ENCODE measurements at regions not wholly inside any gene's neighbourhood (a gene's known extent, or its start where the extent isn't known, plus 50 kb on each side); places are given as distances from the start of the nearest gene placed in this dataset.
"Not testable (repeated sequence)": the region's sequence is repeated elsewhere in the genome, so short reads cannot be mapped to it uniquely, and the experiment has no call there.

GRCh38 chr2:75865083-75865482 lies 154.4 kb upstream of the GCFC2 start:
- TF ChIP-seq, protein P1, sequence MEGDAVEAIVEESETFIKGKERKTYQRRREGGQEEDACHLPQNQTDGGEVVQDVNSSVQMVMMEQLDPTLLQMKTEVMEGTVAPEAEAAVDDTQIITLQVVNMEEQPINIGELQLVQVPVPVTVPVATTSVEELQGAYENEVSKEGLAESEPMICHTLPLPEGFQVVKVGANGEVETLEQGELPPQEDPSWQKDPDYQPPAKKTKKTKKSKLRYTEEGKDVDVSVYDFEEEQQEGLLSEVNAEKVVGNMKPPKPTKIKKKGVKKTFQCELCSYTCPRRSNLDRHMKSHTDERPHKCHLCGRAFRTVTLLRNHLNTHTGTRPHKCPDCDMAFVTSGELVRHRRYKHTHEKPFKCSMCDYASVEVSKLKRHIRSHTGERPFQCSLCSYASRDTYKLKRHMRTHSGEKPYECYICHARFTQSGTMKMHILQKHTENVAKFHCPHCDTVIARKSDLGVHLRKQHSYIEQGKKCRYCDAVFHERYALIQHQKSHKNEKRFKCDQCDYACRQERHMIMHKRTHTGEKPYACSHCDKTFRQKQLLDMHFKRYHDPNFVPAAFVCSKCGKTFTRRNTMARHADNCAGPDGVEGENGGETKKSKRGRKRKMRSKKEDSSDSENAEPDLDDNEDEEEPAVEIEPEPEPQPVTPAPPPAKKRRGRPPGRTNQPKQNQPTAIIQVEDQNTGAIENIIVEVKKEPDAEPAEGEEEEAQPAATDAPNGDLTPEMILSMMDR (IDR thresholded peaks at IDR 0.05; ENCODE audit: low read depth, low read length), result no peak
- no peak overlapping the region for H3K4me3 ChIP-seq (ENCODE audit: low read depth, low read length)
- in situ Hi-C loops (cut with HindIII; ENCODE audit: low sequenced_read_pairs), result no loop called here
- no peak for DNase-seq (ENCODE audit: low read depth, low spot score)

DNA sequence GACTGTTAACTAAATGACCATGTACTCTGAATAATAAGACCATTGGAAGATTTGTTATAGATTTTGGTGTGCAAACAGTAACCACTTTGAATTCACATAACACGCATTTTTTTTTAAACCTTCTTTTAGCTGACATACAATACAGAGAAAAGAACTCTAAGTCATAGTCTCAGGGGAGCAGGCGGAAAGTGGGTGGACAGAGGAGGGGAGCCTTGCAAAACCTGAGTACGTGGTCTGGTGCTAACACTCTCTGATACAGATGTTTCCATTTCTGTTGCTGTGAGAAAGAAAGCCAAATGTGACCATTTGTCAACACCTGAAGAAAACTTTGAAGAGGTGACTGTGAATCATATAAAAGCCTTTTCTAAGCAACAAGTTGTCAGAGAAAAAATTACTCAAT lies 151.8 kb upstream of the GCFC2 start:
- TF ChIP-seq, protein P1 (IDR thresholded peaks at IDR 0.05; ENCODE audit: low read depth, low read length), result no peak
- in situ Hi-C loops (cut with HindIII; ENCODE audit: low sequenced_read_pairs), result no loop called here
- no peak overlapping the region for H3K4me3 ChIP-seq (ENCODE audit: low read depth, low read length)
- DNase-seq (ENCODE audit: low read depth, low spot score), result no peak

DNA sequence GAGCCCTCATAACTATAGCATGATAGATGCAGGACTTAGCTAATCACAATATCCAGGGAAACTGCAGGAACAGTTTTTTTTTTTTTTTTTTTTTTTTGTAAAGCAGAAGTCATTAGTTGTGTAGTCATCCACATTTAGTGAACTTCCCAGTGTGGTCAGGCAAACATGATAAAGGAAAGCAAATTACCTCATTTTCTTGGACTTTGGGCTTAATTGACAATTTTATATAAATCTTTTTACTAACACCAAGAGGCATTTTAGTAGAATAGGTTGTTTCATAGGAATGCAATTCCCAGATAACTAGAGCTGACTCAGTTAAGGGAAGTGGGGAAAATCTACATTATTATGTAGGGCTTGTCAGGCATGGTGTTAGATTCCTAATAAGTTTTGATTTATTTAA lies 142.7 kb upstream of the GCFC2 start:
- TF ChIP-seq, protein P1 (IDR thresholded peaks at IDR 0.05; ENCODE audit: low read depth, low read length), result no peak
- no peak overlapping the region for H3K4me3 ChIP-seq (ENCODE audit: low read depth, low read length)
- DNase-seq (ENCODE audit: low read depth, low spot score), result peak; percentile 23
- in situ Hi-C loops (cut with HindIII; ENCODE audit: low sequenced_read_pairs), result no loop called here

- in situ Hi-C loops (cut with HindIII; ENCODE audit: low sequenced_read_pairs), result no loop called here
- TF ChIP-seq, protein P1 (IDR thresholded peaks at IDR 0.05; ENCODE audit: low read depth, low read length), result no peak
- no peak for DNase-seq (ENCODE audit: low read depth, low spot score)
- no peak overlapping the region for H3K4me3 ChIP-seq (ENCODE audit: low read depth, low read length)
Observed at GRCh38 chr2:75852639-75853038, 141.9 kb upstream of the GCFC2 start.

DNA sequence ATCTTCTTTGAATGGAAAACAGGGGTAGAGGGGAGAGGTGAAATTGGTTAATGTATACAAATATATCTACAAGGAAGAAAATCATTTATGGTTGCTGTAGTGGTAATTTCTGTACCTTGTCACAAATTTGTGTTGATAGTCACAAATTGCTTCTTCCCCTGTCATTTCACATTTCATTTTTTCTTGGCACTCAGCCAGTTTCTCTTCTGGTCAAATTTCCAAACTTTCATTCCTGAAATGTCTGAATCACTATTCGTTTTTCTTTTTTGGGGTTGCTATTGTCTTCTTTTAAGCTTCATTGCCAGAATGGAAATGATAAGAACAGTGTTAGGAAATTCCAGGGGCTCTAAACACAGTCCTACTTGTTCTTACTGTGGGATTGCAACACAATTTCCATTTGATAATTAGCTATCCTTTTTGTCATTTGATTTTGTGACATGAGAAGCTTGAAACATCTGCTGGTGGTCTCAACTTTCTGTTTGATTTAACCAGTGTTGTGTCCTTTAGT lies 136.0 kb upstream of the GCFC2 start:
- no peak overlapping the region for H3K4me3 ChIP-seq (ENCODE audit: low read depth, low read length)
- TF ChIP-seq, protein P1 (IDR thresholded peaks at IDR 0.05; ENCODE audit: low read depth, low read length), result no peak
- in situ Hi-C loops (cut with HindIII; ENCODE audit: low sequenced_read_pairs), result no loop called here

DNA sequence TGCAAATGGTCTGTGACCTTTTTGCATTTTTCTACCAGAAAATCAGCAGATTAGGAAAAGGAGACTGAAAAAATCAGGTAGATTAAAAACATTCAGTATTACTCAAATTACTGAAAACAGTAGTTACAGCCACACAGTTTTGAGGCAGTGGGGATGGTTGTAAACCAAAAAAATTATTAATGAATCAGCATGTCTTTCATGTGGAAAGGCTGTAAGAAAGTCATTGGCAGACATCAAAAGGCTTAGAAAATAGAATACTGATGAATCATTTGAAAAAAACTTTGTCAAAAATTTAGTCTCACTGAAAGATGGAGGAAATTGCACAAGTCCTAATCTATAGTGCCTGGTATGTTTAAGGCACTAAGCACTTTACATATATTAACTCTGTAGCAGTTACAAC lies 133.9 kb upstream of the GCFC2 start:
- no peak overlapping the region for H3K4me3 ChIP-seq (ENCODE audit: low read depth, low read length)
- DNase-seq (ENCODE audit: low read depth, low spot score), result peak; percentile 23
- in situ Hi-C loops (cut with HindIII; ENCODE audit: low sequenced_read_pairs), result no loop called here
- TF ChIP-seq, protein P1 (IDR thresholded peaks at IDR 0.05; ENCODE audit: low read depth, low read length), result no peak

More for the DNA sequence above, 136.0 kb upstream of the GCFC2 start:
- DNase-seq (ENCODE audit: low read depth, low spot score), result no peak

- in situ Hi-C loops (cut with HindIII; ENCODE audit: low sequenced_read_pairs); DNase-seq (ENCODE audit: low read depth, low spot score): not testable (repeated sequence)
Observed at GRCh38 chr2:75834588-75834987, 123.9 kb upstream of the GCFC2 start.

More at GRCh38 chr2:75834588-75834987, 123.9 kb upstream of the GCFC2 start:
- H3K4me3 ChIP-seq (ENCODE audit: low read depth, low read length), result not testable (repeated sequence)
